ENCODE measurements at regions not wholly inside any gene's neighbourhood (a gene's known extent, or its start where the extent isn't known, plus 50 kb on each side); places are given as distances from the start of the nearest gene placed in this dataset.

DNA sequence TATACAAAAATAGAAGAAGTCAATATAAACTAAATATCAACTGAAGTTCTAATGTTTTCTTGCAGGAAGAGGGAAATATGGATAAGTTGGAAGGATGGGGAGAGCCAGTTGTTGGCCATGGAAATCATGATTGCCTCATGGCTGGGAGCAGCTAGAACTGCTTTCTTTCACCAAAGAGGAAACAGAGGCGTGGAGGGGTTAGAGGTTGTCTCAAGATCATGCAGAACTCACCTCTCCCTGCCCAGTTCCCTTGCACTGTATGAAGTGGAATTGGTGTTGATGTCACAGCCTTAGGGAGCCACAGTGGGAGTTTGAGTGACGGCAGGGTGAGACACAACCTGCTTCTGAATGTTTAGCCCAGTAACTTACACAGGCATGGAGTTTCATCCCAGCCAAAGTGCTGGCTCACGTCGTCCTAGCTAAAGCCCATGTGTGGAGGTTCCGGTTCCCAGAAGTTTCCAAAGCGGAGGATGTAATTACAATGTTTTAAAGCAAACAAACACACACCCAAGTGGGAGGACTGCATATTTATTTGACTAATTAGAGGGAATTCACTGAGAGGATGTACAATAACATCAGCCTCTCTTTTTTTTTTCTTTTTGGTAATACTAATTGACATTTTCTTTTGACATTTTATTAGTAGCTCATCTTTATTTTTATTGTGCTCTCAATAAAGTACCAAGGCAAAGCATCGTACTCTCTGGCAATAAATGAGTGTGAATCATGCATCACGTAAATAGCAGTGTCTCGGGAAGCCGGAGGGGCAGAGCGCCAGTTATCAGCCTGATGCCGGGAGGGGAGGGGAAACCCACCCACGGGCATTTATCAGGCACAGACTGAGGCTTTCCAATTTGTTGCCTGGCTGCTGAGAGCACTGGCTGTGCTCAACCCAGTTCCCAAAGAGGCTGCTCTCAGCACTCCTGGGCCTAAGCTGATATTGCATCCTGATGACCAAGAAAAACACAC lies 118.7 kb upstream of the CDH5 start:
- Mint-ChIP-seq H3K27ac (no peak overlapping the region), H3K9me3 (no peaks in the 10 kb centered on the region), H3K4me1 (no peaks in the 10 kb centered on the region), H3K27me3 (ENCODE audit: insufficient read depth) (no peaks in the 10 kb centered on the region), H3K36me3 (ENCODE audit: low read depth) (no peaks in the 10 kb centered on the region), H3K4me3 (no peak overlapping the region)
- H3K4me1 ChIP-seq (ENCODE audit: control insufficient read depth, insufficient read depth, low read length), result peaks cover 4% of the 10 kb centered on the region
- no peaks in the 10 kb centered on the region for H3K9me3 ChIP-seq (ENCODE audit: control insufficient read depth, low read length)
- H3K4me3 ChIP-seq (ENCODE audit: low read length), result no peak overlapping the region
- no peak overlapping the region for H3K27ac ChIP-seq (ENCODE audit: low read depth, low read length)
- no peaks in the 10 kb centered on the region for H3K36me3 ChIP-seq (ENCODE audit: control insufficient read depth, insufficient read depth, low read length)
- H3K9ac ChIP-seq (ENCODE audit: extremely low read depth, low read length, poor library complexity, severe bottlenecking), result no peak overlapping the region
- TF ChIP-seq, protein P1, sequence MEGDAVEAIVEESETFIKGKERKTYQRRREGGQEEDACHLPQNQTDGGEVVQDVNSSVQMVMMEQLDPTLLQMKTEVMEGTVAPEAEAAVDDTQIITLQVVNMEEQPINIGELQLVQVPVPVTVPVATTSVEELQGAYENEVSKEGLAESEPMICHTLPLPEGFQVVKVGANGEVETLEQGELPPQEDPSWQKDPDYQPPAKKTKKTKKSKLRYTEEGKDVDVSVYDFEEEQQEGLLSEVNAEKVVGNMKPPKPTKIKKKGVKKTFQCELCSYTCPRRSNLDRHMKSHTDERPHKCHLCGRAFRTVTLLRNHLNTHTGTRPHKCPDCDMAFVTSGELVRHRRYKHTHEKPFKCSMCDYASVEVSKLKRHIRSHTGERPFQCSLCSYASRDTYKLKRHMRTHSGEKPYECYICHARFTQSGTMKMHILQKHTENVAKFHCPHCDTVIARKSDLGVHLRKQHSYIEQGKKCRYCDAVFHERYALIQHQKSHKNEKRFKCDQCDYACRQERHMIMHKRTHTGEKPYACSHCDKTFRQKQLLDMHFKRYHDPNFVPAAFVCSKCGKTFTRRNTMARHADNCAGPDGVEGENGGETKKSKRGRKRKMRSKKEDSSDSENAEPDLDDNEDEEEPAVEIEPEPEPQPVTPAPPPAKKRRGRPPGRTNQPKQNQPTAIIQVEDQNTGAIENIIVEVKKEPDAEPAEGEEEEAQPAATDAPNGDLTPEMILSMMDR (conservative IDR thresholded peaks at IDR 0.05), result no peak
- DNase-seq, result no peak
- WGBS, 2 experiments (ENCODE audit: insufficient coverage in 1 of 2, insufficient read length in 1 of 2), result 87 to 89% methylated on average over 9 to 13 of the region's 13 CpGs
- H3K27me3 ChIP-seq (ENCODE audit: control insufficient read depth, insufficient read depth, low read length, poor library complexity, severe bottlenecking), result no peaks in the 10 kb centered on the region

DNA sequence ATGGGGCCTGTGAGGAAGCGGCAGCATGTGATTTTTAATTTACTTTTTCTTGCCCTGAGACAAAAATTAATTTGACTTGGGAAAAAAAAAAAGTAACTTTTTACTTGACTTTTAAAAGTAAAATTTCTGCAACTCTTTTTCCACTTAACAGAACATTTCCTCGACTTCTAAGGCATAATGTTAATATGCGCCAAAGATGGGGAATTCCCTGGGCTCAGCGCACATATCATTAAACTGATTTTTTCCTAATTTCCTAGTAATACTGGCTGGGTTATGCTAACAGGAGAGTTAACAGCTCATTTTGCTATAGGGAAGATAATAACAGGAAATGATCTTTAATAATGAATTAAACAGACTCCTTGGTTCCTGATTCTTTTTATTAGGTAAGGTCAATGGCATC lies 120.6 kb upstream of the CDH5 start:
- Mint-ChIP-seq H3K4me1 (no peaks in the 10 kb centered on the region), H3K36me3 (ENCODE audit: low read depth) (no peaks in the 10 kb centered on the region), H3K9me3 (no peaks in the 10 kb centered on the region), H3K27me3 (ENCODE audit: insufficient read depth) (no peaks in the 10 kb centered on the region), H3K27ac (no peak overlapping the region), H3K4me3 (no peak overlapping the region)
- 91 to 100% methylated on average over 1 to 4 of the region's 4 CpGs for WGBS, 2 experiments (ENCODE audit: insufficient coverage in 1 of 2, insufficient read length in 1 of 2)
- TF ChIP-seq, protein P1 (conservative IDR thresholded peaks at IDR 0.05), result no peak
- no peaks in the 10 kb centered on the region for H3K36me3 ChIP-seq (ENCODE audit: control insufficient read depth, insufficient read depth, low read length)
- no peaks in the 10 kb centered on the region for H3K9me3 ChIP-seq (ENCODE audit: control insufficient read depth, low read length)
- DNase-seq, result no peak
- H3K27me3 ChIP-seq (ENCODE audit: control insufficient read depth, insufficient read depth, low read length, poor library complexity, severe bottlenecking), result no peaks in the 10 kb centered on the region
- no peak overlapping the region for H3K9ac ChIP-seq (ENCODE audit: extremely low read depth, low read length, poor library complexity, severe bottlenecking)
- no peak overlapping the region for H3K4me3 ChIP-seq (ENCODE audit: low read length)
- peaks cover 4% of the 10 kb centered on the region for H3K4me1 ChIP-seq (ENCODE audit: control insufficient read depth, insufficient read depth, low read length)
- H3K27ac ChIP-seq (ENCODE audit: low read depth, low read length), result no peak overlapping the region

DNA sequence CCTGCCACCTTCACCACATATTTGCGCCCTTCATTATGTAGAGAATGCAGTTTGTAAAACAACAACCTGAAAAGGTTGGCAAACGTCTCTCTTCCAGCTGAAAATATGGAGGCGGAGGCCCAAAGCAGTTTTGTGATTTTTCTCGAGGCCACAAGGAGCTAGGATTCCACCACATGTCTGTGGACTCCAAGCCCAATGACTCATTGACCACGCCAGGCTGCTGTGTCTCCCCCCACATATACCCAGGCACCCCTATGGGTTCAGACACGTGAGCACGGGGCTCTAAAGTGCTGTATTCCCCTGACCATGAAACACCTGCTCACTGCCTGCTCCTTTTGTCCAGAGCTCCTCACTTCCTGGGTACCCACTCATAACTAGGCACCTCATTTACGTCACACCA lies 121.4 kb upstream of the CDH5 start:
- no peak for DNase-seq
- Histone ChIP-seq H3K36me3 (ENCODE audit: control insufficient read depth, insufficient read depth, low read length) (no peaks in the 10 kb centered on the region), H3K9me3 (ENCODE audit: control insufficient read depth, low read length) (no peaks in the 10 kb centered on the region), H3K9ac (ENCODE audit: extremely low read depth, low read length, poor library complexity, severe bottlenecking) (no peak overlapping the region), H3K27me3 (ENCODE audit: control insufficient read depth, insufficient read depth, low read length, poor library complexity, severe bottlenecking) (no peaks in the 10 kb centered on the region), H3K4me1 (ENCODE audit: control insufficient read depth, insufficient read depth, low read length) (no peaks in the 10 kb centered on the region), H3K27ac (ENCODE audit: low read depth, low read length) (no peak overlapping the region), H3K4me3 (ENCODE audit: low read length) (no peak overlapping the region)
- no peak overlapping the region for H3K4me3 Mint-ChIP-seq
- TF ChIP-seq, protein P1 (conservative IDR thresholded peaks at IDR 0.05), result no peak
- WGBS, 2 experiments (ENCODE audit: insufficient coverage in 1 of 2, insufficient read length in 1 of 2), result 89 to 91% methylated on average over 6 to 8 of the region's 8 CpGs
- H3K27me3 Mint-ChIP-seq (ENCODE audit: insufficient read depth), result peaks cover 4% of the 10 kb centered on the region
- no peaks in the 10 kb centered on the region for H3K4me1 Mint-ChIP-seq
- H3K9me3 Mint-ChIP-seq, result no peaks in the 10 kb centered on the region
- no peak overlapping the region for H3K27ac Mint-ChIP-seq
- no peaks in the 10 kb centered on the region for H3K36me3 Mint-ChIP-seq (ENCODE audit: low read depth)

Measured in endodermal cell (in vitro differentiated cells).